HG02938 (cell line): ENCODE measurements at regions not wholly inside any gene's neighbourhood (a gene's known extent, or its start where the extent isn't known, plus 50 kb on each side); places are given as distances from the start of the nearest gene placed in this dataset.

ENCODE experiments used
- ATAC-seq: cut with Tn5 transposase; IDR thresholded peaks from one replicate; pipeline ENCODE4 v1.9.1; 2021; ENCODE audit warnings: mild to moderate bottlenecking, moderate library complexity; ENCODE audit not compliant: unreplicated experiment

DNA sequence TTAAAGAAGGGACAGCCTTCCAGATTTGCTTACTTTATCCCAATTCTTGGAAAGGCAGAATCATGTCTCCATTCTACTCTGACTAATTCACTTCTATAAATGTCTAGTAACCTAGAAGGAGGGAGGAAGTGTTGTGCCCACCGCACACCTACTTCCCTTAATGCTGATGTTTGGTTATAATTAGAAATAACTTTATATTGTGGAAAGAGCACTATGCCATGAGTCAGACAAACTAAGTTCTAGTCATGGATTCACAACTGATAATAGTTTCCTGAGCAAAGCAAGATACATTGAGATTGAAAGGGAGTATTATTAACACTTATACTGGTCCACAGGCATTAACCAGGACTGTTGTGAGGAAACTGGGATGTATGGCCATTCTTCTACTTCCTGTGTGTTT is 345.9 kb upstream of the RPS23 start:
- ATAC-seq = no peak

DNA sequence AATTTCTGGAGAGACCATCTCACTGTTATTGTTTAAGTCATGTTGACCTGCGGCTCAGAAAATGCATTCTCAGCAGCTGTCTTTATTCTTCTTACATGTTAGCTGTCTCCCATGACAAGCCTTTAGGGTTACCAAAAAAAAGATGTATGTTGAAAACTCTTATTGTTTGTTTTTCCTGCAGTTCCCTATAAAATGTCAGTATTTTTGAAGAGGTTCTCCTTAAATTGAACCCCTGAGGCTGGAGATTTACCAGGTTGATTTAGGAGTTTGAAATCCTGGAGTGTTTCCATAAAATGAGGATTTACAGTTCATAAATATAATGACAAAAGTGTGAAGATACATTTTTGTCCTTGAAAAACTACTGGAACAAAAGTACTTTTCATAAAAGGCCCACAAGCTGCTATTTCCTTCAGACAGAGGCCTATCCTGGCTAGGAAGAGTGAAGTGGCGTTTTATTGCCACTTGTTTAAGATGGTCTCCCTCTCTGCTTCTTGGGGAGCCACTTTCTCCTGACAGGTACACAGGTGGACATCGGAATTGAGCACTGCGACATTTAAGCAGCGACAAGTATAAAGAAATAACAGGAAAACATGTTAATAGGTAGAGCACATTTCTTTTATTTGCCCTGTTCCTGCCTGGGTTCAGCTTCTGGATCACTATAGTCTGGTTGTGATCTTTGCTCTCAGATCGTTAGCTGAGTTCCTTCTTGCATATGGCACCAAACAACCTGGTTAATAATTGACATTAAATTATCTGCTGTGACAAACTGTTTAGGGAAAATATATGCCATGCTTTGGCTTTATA is 344.8 kb upstream of the RPS23 start:
- no peak for ATAC-seq

DNA sequence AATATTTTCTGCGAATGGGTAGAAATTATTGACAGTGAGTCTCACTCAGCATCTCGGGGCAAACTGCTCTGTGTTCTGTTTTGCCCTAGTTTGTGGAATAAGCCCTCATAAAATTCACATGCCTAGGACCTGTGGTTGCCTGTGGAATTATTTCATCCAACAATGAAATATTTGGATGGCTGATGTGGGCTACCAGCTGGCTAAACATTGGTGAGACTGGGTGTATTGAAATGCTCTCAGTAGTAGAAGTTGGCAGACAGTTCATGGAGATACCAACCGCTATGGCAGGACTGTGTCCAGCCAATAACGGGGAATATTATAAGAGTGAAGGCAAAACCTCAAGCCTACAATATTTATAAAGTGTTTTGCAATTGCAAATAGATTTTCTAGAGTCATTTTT is 344.1 kb upstream of the RPS23 start:
- ATAC-seq = no peak

DNA sequence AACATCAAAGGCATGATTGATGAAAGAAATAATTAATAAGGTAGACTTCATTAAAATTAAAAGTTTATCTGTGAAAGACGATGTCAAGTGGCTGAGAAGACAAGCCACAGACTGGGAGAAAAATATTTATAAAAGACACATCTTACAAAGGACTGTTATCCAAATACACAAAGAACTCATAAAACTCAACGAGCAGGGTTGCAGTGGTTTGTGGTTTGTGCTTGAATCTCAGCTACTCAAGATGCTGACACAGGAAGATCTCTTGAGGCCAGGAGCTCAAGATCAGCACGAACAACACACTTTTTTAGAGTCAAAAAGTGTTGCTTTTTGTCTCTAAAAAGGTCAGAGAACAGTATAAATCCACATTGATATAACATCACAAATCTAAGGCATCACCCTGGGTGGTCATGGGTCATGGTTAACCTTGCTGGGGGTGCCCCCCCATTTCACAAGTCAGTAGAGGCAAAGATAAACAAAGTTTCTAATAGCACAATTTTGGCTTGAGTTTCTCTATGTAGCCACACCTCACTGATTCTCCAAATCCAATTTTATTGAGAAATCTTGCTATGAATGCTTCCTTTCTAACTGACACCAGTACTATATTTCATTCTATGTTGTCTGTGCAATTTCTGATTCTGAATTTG is 342.9 kb upstream of the RPS23 start:
- no peak for ATAC-seq

DNA sequence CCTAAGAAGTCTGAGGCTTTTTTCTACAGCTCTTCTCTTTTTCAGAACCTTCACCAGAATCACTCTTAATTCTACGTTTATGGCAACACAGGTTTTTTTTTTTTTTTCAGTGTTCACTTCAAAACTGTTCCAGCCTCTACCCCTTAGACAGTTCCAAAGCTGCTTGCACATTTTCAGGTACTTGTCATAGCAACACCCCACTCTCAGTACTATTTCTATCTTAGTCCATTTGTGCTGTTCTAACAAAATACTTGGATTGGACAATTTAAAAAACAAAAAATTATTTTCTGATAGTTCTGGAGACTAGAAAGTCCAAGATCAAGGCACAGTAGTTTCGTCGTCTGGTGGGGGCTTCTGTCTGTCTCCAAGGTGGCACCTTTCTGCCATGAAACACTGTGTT is 340.9 kb upstream of the RPS23 start:
- ATAC-seq = no peak

DNA sequence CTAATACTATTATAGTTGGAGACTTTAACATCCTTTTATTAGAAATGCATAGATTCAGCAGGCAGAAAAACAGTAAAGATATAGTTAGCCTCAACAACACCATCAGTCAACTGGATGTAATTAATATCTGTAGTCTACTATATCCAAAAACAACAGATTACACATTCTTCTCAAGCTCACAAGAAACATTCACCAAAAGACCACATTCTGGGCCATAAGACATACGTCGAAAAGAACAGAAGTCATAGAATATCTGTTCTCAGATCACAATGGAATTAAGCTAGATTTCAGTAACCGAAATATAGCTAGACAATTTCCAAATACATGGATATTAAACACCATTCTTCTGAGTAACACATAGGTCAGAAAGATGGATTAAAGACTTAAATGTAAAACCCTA is 336.6 kb upstream of the RPS23 start:
- ATAC-seq = no peak

DNA sequence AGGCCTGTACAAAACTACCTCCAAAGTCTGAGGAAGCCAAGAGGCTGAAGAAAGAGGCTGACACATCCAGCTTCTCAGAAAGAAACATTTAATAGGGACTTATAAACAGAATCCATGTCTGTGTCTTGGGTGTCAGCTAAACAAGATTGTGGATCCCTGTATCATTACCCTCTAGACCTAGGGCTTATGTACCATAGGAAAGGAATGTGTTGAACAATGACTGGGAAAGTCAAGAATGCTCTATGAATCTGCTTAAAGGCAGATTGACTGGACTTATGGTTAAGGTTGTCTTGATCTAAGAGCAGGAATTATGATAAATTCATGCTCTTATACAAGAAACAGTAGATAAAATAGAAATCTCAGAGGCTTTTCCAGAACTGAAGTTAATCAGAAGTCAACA is 335.7 kb upstream of the RPS23 start:
- ATAC-seq = no peak

DNA sequence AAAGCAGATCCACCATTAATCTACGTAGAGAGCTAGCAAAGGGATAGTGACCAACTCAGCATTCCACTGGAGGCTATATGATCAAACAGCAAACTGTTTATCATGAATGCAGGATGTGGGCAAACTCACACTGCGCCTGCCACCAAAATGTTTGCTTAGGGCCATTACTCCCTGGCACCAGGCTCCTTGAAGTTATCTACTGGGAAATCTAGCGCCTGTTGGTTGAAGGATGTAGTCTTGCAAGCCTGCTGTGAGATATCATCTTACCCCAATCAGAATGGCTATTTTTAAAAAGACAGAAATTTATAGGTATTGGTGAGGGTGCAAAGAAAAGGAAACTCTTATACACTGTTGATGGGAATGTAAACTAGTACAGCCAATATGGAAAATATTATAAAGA is 332.5 kb upstream of the RPS23 start:
- ATAC-seq = no peak

DNA sequence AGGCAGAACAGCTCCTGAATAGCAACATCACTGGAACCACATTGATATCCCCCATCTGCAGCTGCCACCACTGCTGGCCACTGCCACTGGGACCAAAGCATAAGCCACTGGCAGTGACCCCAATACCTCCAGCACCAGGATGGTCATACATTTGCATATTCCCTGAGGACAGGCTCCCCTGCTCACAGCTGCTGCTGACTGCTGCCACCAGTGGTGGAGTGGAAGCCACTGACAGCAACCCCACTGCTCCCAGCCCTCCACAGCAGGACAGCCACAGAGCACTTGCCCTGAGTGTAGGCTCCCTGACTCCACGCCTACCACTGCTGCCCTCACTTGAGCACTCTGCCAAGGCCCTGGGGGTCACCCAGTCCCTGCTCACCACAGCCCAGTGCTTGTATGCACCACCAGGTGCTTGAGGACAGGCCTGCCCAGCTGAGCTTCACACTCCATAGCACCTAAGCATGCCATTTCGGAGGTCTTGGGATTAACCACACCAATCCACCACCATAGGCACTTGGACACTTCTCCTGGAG is 327.4 kb upstream of the RPS23 start:
- ATAC-seq = no peak

DNA sequence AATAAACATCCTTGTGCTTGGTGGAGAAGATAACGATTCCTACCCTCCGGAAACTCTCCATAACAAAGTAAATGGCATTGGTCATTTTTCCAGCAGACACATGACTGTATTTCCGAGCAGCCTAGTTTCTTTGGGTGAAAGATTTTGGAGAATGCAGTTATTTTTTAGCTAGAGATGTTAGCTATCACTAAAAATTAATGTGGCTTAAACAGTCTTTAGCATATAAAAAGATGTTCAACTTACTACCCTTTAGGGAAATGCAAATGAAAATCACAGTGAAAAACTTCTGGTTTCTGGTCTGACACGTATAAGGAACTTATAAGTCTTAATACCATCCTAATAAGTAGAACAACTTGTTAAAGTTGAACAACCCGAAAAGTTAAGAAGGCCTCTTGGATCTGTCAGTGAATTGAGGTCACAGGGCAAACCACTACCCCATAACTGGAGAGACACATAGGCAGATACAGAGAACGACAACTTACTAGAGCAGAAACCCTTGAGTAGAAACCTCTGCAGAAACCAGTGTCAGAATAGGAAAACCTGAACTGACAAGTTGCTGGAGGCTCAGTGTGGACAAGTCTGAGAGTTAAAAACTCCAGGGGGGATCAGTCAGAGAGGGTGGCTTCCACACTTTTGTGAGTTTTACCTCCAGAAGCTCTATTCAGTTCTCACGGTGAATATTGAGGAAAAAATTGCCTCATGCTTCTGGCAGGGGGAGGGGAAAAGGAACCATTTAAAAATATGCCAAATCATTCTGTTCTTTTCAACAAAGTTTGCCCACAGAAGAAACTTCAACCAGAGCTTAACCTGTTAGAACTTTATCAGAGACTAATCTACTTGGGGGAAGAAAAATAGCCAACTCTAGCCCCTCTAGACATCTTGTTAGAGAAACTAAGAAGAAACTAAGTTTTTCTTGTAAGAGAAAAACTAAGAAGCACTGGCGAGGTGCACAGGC is 325.2 kb upstream of the RPS23 start:
- ATAC-seq = no peak

DNA sequence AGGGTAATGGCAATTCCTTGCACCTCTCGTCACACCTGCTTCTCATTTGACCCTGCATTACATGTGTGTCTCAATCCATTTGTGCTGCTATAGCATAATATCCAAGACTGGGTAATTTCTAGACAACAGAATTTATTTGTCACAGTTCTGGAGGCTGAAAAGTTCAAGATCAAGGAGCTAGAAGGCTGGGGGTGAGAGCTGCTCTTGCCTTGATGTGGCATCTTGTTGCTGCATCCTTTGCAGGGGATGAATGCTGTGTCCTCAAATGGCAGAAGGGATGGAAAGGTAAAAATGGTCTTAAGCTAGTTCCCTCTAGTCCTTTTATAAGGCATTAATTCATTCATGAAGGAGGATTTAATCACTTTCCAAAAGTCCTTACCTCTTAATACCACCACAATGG is 323.7 kb upstream of the RPS23 start:
- ATAC-seq = no peak

DNA sequence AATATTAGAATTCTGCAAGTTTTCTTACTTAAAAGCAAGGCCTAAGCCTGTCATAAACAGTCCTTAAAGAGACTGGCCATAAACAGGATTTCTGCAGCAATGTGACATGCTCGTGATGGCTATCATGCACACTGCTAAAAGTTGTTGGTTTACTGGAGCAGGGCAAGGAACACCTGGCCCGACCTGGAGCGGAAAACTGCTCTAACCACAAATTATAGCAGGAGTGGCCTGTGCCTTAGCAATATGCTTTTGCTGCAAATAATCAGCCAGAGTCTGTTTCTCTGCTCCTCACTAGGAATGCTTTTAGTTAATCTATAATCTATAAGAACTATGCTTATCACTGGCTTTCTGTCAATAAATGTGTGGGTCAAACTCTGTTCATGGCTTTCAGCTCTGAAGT is 322.9 kb upstream of the RPS23 start:
- no peak for ATAC-seq

DNA sequence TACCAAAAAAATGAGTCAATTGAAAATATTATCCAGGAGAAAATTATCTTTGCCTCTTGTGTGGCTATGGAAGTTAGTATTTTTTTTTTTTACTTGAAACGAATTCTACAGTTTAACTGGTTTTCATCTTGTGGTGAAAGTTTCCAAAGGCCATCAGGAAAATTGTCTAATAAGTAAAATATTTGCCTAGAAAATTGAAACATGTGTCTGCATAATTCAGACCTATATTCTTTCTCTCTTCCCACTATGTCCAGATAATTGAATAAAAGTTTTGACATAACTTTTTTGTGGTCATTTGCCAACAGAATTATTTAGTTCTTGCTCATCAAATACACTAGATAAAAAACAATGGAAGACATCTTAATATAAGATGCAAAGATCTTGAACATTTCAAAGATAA is 321.5 kb upstream of the RPS23 start:
- no peak for ATAC-seq

DNA sequence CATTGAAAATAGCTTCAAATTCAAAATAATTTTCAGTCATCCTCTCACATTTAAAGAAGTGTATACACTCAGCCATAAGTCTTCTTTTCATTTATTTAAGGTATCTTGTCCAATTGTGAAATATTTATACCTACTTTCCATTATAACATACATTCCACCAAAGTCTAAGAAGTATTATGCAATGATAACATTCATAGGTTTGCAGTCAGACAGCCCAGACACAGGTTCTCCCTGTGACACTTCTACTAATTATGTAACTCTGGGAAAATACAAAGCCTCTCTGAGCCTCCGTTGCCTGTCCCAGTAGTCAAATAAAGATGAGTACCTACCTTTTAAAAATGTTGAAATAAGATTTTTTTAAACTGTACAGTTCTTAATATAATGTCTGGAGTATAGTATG is 320.9 kb upstream of the RPS23 start:
- ATAC-seq = no peak

DNA sequence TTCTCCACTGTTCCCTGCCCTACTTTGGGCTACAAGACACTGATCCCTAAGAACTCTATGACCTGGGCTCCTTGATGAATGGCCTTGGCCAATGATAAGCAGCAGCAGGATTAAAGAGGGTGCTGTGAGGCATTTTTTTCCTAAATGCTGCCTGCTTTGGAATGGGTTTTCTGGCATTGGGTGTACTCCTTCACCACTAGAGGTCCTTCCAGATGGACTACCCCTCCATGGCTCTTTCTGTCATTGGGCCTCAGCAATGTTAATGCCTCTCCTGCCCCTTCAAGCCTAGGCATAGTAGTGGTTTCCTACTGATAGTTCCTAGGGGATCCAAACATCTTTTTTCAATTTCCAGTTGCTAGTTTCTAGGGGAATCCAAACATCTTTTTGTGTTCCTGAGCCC is 319.3 kb upstream of the RPS23 start:
- no peak for ATAC-seq

DNA sequence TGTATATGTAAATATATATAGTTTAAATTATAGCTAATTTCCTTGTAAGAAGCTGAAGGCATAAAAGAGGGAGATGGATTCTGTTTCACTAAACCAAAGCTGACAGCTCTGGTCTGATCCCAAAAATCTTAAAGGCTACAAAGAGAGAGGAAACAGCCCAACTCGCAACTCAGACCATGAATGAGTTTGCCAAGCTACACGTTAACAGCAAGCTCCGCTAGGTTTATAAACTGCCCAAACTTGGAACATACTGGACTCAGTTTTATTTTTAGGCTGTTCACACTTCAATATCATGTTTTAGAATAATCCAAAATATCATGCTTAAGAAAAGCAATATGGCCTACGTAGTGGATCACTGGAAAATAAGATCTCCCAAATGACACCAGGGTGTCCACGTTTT is 318.3 kb upstream of the RPS23 start:
- no peak for ATAC-seq

DNA sequence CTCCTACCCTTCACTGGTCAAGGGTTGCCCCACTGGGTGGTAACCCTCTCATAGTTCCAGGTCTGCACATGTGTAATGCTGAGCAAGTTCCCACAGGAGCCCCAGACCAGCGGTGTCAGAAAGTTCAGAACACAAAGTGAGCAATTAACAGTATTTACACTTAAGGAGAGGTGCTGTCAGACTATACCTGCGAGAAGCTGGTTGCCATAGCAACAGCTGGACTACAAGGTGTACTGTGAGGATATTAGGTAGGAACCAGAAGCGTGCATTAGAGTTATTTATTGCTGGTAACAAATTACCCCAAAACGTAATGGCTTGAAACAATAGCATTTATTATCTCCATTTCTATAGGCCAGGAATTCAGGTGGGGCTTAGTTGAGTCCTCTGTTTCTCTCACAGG is 317.0 kb upstream of the RPS23 start:
- ATAC-seq = no peak

DNA sequence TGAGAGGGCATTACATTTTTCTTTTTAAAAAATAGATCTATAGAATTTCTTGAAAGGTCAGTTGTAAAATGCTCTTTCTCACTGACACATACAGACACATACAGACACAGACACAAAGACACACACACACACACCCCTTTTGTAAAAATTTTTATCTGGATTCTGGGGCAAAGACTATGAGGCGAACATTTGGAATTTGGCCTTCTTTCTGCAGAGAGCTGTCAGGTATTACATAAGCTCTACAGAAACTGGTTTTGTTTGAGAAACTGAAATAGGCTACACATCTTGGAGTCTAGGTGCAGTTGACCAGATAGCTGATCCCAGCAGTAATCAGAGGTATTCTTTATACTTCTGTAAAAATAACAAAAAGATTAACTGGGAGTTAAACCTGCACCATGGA is 315.9 kb upstream of the RPS23 start:
- ATAC-seq = no peak

DNA sequence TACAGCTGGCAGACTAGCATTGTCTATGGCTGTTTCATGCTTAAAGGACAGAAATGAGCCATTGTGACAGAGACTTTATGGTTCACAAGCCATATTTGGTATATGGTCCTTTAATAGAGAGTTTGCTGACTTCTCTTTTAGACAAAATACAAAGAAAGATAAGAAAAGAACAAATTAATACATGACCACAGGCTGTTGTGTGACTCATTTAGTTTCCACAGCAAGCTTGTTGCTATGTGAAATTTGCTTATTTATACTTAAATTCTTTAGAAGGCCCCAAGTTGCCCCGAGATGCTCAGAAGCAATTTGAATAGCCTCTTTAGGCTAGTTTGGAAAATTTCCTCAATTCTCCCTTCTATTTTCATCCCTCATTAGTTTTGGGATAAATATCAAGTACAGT is 315.3 kb upstream of the RPS23 start:
- no peak for ATAC-seq

DNA sequence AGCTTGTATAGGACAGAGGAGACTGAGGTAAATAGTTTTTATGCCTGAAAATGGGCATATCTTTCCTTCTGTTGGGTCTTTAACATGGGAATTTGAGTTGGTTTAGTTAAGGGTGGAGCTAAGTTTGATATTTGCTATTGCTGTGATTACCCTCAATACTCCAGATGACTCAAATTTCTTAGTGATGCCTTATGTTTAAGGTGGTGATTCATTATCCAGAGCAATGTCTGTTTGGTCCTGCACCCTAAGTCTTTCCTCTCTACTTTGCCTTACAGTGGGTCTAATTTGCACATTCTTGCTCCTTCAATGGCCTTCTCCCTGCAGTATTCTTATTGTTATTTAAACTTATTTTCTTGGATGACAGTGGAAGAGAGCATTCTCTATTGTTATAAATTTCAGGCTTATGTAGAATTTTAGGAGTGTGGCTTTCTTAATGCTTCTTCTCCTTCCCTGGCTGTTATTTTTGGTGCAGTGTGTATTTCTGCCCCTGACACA is 312.9 kb upstream of the RPS23 start:
- no peak for ATAC-seq

DNA sequence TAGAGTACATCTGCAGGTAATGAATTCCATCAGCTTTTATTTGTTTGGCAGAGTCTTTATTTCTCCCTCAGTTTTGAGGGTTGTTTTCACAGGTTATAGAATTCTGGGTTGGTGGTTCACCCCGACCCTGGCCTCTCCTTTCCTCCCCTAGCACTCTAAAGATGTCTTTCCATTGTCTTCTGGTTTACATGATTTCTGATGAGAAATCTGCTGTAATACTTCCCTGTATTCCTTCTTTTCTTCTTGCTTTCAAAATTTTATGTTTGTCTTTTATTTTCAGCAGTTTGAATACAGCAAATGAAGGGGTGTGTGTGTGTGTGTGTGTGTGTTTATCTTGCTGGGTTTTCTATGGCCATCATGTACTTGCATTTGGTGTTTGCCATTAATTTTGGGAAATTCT is 312.0 kb upstream of the RPS23 start:
- ATAC-seq = no peak
